Stomach (tissue), 8 donors: ENCODE measurements at regions not wholly inside any gene's neighbourhood (a gene's known extent, or its start where the extent isn't known, plus 50 kb on each side); places are given as distances from the start of the nearest gene placed in this dataset.

Source experiments
- DNase-seq, 2 donors: peaks; one replicate each; pipeline versions ENCODE4 v3.0.0 to v3.0.0-alpha.2; 2013 to 2019
- H3K27ac ChIP-seq, 5 donors: fragments of 200-600 bp in 4 of 5; sonication (generic) in 4 of 5; one replicate each; pipeline ENCODE4 v1.5.1; 2013 to 2019; ENCODE audit warnings: mild to moderate bottlenecking in 1 of 5, moderate library complexity in 1 of 5
- H3K27me3 ChIP-seq, 3 donors: fragments of 200-600 bp; sonication (generic); one replicate each; pipeline ENCODE4 v1.5.1; 2017 to 2019; ENCODE audit warnings: mixed run types in 1 of 3
- H3K36me3 ChIP-seq, 4 donors: fragments of 200-600 bp; sonication (generic); 1 replicate in 3 of 4; 2 replicates in 1 of 4; pipeline ENCODE4 v1.5.1; 2016 to 2019
- H3K4me1 ChIP-seq, 4 donors: fragments of 200-600 bp; sonication (generic); one replicate each; pipeline ENCODE4 v1.5.1; 2016 to 2019
- H3K4me3 ChIP-seq, 4 donors: fragments of 200-600 bp; sonication (generic) in 3 of 4; one replicate each; pipeline ENCODE4 v1.5.1; 2016 to 2019; ENCODE audit warnings: mild to moderate bottlenecking in 1 of 4
- H3K9me3 ChIP-seq, 4 donors: fragments of 200-600 bp; sonication (generic); one replicate each; pipeline ENCODE4 v1.5.1; 2016 to 2019
- CTCF ChIP-seq, 7 experiments: fragments of 450-650 bp in 4 of 7; fragments of 200-600 bp in 3 of 7; sonication (generic) in 3 of 7; IDR thresholded peaks; one replicate each; pipeline ENCODE4 v1.5.1; 2016 to 2019; ENCODE audit warnings: antibody characterized with exemption in 7 of 7, control low read depth in 2 of 7, mild to moderate bottlenecking in 1 of 7
- EP300 ChIP-seq: sonication (generic); formaldehyde crosslinking; IDR thresholded peaks from one replicate; pipeline ENCODE4 v1.6.1; 2017; ENCODE audit warnings: antibody characterized with exemption
- POLR2A ChIP-seq, 4 donors: fragments of 450-650 bp; IDR thresholded peaks; one replicate each; pipeline ENCODE4 v1.6.1; 2016; ENCODE audit warnings: antibody characterized with exemption in 4 of 4, control low read depth in 2 of 4, mild to moderate bottlenecking in 1 of 4, moderate library complexity in 1 of 4
- POLR2AphosphoS5 ChIP-seq, 3 donors: sonication (generic); formaldehyde crosslinking; IDR thresholded peaks; one replicate each; pipeline ENCODE4 v1.6.1; 2016; ENCODE audit warnings: antibody characterized with exemption in 3 of 3
- WGBS, 5 donors: extraction: QIAGEN DNeasy Blood & Tissue Kit in 3 of 5; methylation state at CpG; one replicate each; pipeline versions ENCODE4 v1.1.5 to v1.1.7; 2013 to 2018; 5-methylcytosine and 5-hydroxymethylcytosine counted together
- intact Hi-C: fragments of 100-400 bp; cut with DNase I; formaldehyde crosslinking; loops from one replicate; pipeline ENCODE4 v1.15.1; 2023; ENCODE audit warnings: low total_unique reads
- donor health status: healthy with polysubstance abuse.
- donor health status: Bipolar disorder and iron deficiency.
- donor health status: healthy.

- TF ChIP-seq POLR2AphosphoS5 (IDR thresholded peaks at IDR 0.05) = no peak
- no peak for TF ChIP-seq CTCF (IDR thresholded peaks at IDR 0.05)
- TF ChIP-seq POLR2A (IDR thresholded peaks at IDR 0.05) = no peak
- TF ChIP-seq EP300 = no peak
- intact Hi-C loops = no loop called here
- peak in 1 of 2 donors; percentile 12 for DNase-seq
- no peaks in the 10 kb centered on the region for H3K36me3 ChIP-seq
- no peaks in the 10 kb centered on the region for H3K27me3 ChIP-seq
- H3K4me1 ChIP-seq = no peaks in the 10 kb centered on the region
- no peaks in the 10 kb centered on the region for H3K9me3 ChIP-seq
- H3K27ac ChIP-seq = no peak overlapping the region
- WGBS, 5 donors = 84 to 91% (median 87%) methylated on average over 2 of the region's 2 CpGs
- no peak overlapping the region for H3K4me3 ChIP-seq
These were observed 315.3 kb upstream of the CDH7 start for GRCh38 chr18:65435534-65435933.

GRCh38 chr18:65429601-65430000 is 321.2 kb upstream of the CDH7 start:
- DNase-seq = no peak
- Histone ChIP-seq H3K27me3 (no peaks in the 10 kb centered on the region), H3K36me3 (no peaks in the 10 kb centered on the region), H3K27ac (no peak overlapping the region), H3K9me3 (no peaks in the 10 kb centered on the region), H3K4me3 (no peak overlapping the region), H3K4me1 (no peaks in the 10 kb centered on the region)
- 76 to 87% (median 79%) methylated on average over 4 of the region's 4 CpGs for WGBS, 5 donors
- intact Hi-C loops = no loop called here
- TF ChIP-seq EP300 (no peak), CTCF (IDR thresholded peaks at IDR 0.05) (no peak), POLR2AphosphoS5 (IDR thresholded peaks at IDR 0.05) (no peak), POLR2A (IDR thresholded peaks at IDR 0.05) (no peak)

- 47 to 89% (median 73%) methylated on average over 3 of the region's 3 CpGs for WGBS, 5 donors
- Histone ChIP-seq H3K4me3 (no peak overlapping the region), H3K36me3 (no peaks in the 10 kb centered on the region), H3K27ac (no peak overlapping the region), H3K27me3 (no peaks in the 10 kb centered on the region), H3K4me1 (no peaks in the 10 kb centered on the region), H3K9me3 (no peaks in the 10 kb centered on the region)
- intact Hi-C loops = no loop called here
- DNase-seq = no peak
- TF ChIP-seq EP300 (no peak), POLR2AphosphoS5 (IDR thresholded peaks at IDR 0.05) (no peak), CTCF (IDR thresholded peaks at IDR 0.05) (no peak), POLR2A (IDR thresholded peaks at IDR 0.05) (no peak)
These were observed 325.4 kb upstream of the CDH7 start for GRCh38 chr18:65425366-65425765.

GRCh38 chr18:65423776-65424175 is 327.0 kb upstream of the CDH7 start:
- no peaks in the 10 kb centered on the region for H3K4me1 ChIP-seq
- DNase-seq = no peak
- no peaks in the 10 kb centered on the region for H3K36me3 ChIP-seq
- intact Hi-C loops = no loop called here
- no peaks in the 10 kb centered on the region for H3K27me3 ChIP-seq
- WGBS, 5 donors = 34 to 56% (median 51%) methylated on average over 4 of the region's 4 CpGs
- no peak for TF ChIP-seq EP300
- no peak for TF ChIP-seq POLR2A (IDR thresholded peaks at IDR 0.05)
- no peak for TF ChIP-seq CTCF (IDR thresholded peaks at IDR 0.05)
- no peak for TF ChIP-seq POLR2AphosphoS5 (IDR thresholded peaks at IDR 0.05)
- H3K9me3 ChIP-seq = no peaks in the 10 kb centered on the region
- H3K27ac ChIP-seq = no peak overlapping the region
- H3K4me3 ChIP-seq = no peak overlapping the region
